Smooth muscle cell (in vitro differentiated cells): ENCODE measurements at regions not wholly inside any gene's neighbourhood (a gene's known extent, or its start where the extent isn't known, plus 50 kb on each side); places are given as distances from the start of the nearest gene placed in this dataset.

Experiments
- DNase-seq: peaks from one replicate; lab custom pipeline; 2025; ENCODE audit not compliant: unreplicated experiment; lab: John Stamatoyannopoulos, UW
- H2AFZ ChIP-seq: fragments of 200-600 bp; sonication (generic); 2 replicates; pipeline ENCODE4 v1.6.0; 2016; ENCODE audit warnings: antibody characterized with exemption, low read depth, mild to moderate bottlenecking
- H3F3A ChIP-seq: fragments of 200-600 bp; sonication (generic); 2 replicates; pipeline ENCODE4 v1.6.0; 2017; ENCODE audit warnings: antibody characterized with exemption, low read depth
- H3K27ac ChIP-seq: fragments of 200-600 bp; sonication (generic); 2 replicates; pipeline ENCODE4 v1.5.1; 2016; ENCODE audit warnings: low read depth, mild to moderate bottlenecking
- H3K27me3 ChIP-seq: fragments of 200-600 bp; sonication (generic); 2 replicates; pipeline ENCODE4 v1.6.1; 2016; ENCODE audit warnings: low read depth, mild to moderate bottlenecking
- H3K36me3 ChIP-seq: fragments of 200-600 bp; sonication (generic); 2 replicates; pipeline ENCODE4 v1.5.1; 2016; ENCODE audit warnings: low read depth
- H3K4me1 ChIP-seq: fragments of 200-600 bp; sonication (generic); 2 replicates; pipeline ENCODE4 v1.5.1; 2016; ENCODE audit warnings: low read depth
- H3K4me2 ChIP-seq: fragments of 200-600 bp; sonication (generic); 2 replicates; pipeline ENCODE4 v1.6.0; 2016; ENCODE audit warnings: mild to moderate bottlenecking
- H3K4me3 ChIP-seq: fragments of 200-600 bp; sonication (generic); 2 replicates; pipeline ENCODE4 v1.5.1; 2016; ENCODE audit warnings: mild to moderate bottlenecking
- H3K79me2 ChIP-seq: fragments of 200-600 bp; sonication (generic); 2 replicates; pipeline ENCODE4 v1.6.0; 2016; ENCODE audit warnings: low read depth, mild to moderate bottlenecking
- H3K9ac ChIP-seq: fragments of 200-600 bp; sonication (generic); 2 replicates; pipeline ENCODE4 v1.6.0; 2016; ENCODE audit warnings: low read depth
- H3K9me3 ChIP-seq: fragments of 200-600 bp; sonication (generic); replicated peaks from 2 replicates; pipeline ENCODE4 v1.5.1; 2016; ENCODE audit warnings: low read depth
- H4K20me1 ChIP-seq: fragments of 200-600 bp; sonication (generic); 2 replicates; pipeline ENCODE4 v1.6.0; 2016; ENCODE audit warnings: low read depth
- CTCF ChIP-seq: fragments of 200-600 bp; sonication (generic); IDR thresholded peaks from 2 replicates; pipeline ENCODE4 v1.5.1; 2017; ENCODE audit warnings: borderline replicate concordance, mild to moderate bottlenecking, antibody characterized with exemption; ENCODE audit not compliant: insufficient read depth, poor library complexity, severe bottlenecking
- WGBS: methylation state at CpG from one replicate; pipeline ENCODE4 v1.1.7; 2016; ENCODE audit warnings: low lambda C conversion rate; 5-methylcytosine and 5-hydroxymethylcytosine counted together

- Histone ChIP-seq H2AFZ (peak overlapping the region; percentile 26), H4K20me1 (no peaks in the 10 kb centered on the region), H3K4me1 (no peaks in the 10 kb centered on the region), H3K27me3 (no peaks in the 10 kb centered on the region), H3K4me3 (no peak overlapping the region), H3F3A (no peaks in the 10 kb centered on the region), H3K9ac (no peak overlapping the region), H3K27ac (no peak overlapping the region), H3K36me3 (no peaks in the 10 kb centered on the region), H3K79me2 (no peaks in the 10 kb centered on the region), H3K9me3 (no peaks in the 10 kb centered on the region), H3K4me2 (no peak overlapping the region)
- TF ChIP-seq CTCF: no peak
- 0% methylated on average over 1 of the region's 1 CpG for WGBS
- DNase-seq: no peak
These were observed 497.4 kb downstream of the FSCB start for GRCh38 chr14:44009642-44010041.

GRCh38 chr14:43988989-43989388 lies 518.1 kb downstream of the FSCB start:
- no peak for TF ChIP-seq CTCF
- Histone ChIP-seq H3K4me3 (no peak overlapping the region), H3K79me2 (no peaks in the 10 kb centered on the region), H3K4me1 (no peaks in the 10 kb centered on the region), H3K27ac (no peak overlapping the region), H3K4me2 (no peak overlapping the region), H3K9me3 (no peaks in the 10 kb centered on the region), H2AFZ (no peak overlapping the region), H3F3A (no peaks in the 10 kb centered on the region), H4K20me1 (no peaks in the 10 kb centered on the region), H3K27me3 (no peaks in the 10 kb centered on the region), H3K36me3 (no peaks in the 10 kb centered on the region), H3K9ac (no peak overlapping the region)
- no peak for DNase-seq

- no peaks in the 10 kb centered on the region for H3K27me3 ChIP-seq
- no peaks in the 10 kb centered on the region for H3K79me2 ChIP-seq
- TF ChIP-seq CTCF: no peak
- DNase-seq: no peak
- H2AFZ ChIP-seq: no peak overlapping the region
- no peaks in the 10 kb centered on the region for H4K20me1 ChIP-seq
- H3K4me1 ChIP-seq: no peaks in the 10 kb centered on the region
- H3K36me3 ChIP-seq: no peaks in the 10 kb centered on the region
- H3K9me3 ChIP-seq: no peaks in the 10 kb centered on the region
- H3K4me2 ChIP-seq: no peak overlapping the region
- no peak overlapping the region for H3K4me3 ChIP-seq
- H3F3A ChIP-seq: no peaks in the 10 kb centered on the region
- 89% methylated on average over 8 of the region's 8 CpGs for WGBS
- H3K27ac ChIP-seq: no peak overlapping the region
- no peak overlapping the region for H3K9ac ChIP-seq
These were observed 523.4 kb downstream of the FSCB start for GRCh38 chr14:43983721-43984120.

- Histone ChIP-seq H3K79me2 (no peaks in the 10 kb centered on the region), H3K4me1 (no peaks in the 10 kb centered on the region), H3K9me3 (no peaks in the 10 kb centered on the region), H3K36me3 (no peaks in the 10 kb centered on the region), H3F3A (no peaks in the 10 kb centered on the region), H3K27me3 (no peaks in the 10 kb centered on the region), H2AFZ (no peak overlapping the region), H3K27ac (no peak overlapping the region), H3K9ac (no peak overlapping the region), H3K4me2 (no peak overlapping the region), H4K20me1 (no peaks in the 10 kb centered on the region), H3K4me3 (no peak overlapping the region)
- 92% methylated on average over 3 of the region's 3 CpGs for WGBS
- DNase-seq: no peak
- no peak for TF ChIP-seq CTCF
These were observed 525.8 kb downstream of the FSCB start for GRCh38 chr14:43981135-43981768.
